RPMI8226 (cell line): ENCODE measurements at regions not wholly inside any gene's neighbourhood (a gene's known extent, or its start where the extent isn't known, plus 50 kb on each side); places are given as distances from the start of the nearest gene placed in this dataset.
"Not testable (repeated sequence)": the region's sequence is repeated elsewhere in the genome, so short reads cannot be mapped to it uniquely, and the experiment has no call there.

Source experiments
- DNase-seq: peaks from one replicate; pipeline ENCODE4 v3.0.0-alpha.2; 2015

DNA sequence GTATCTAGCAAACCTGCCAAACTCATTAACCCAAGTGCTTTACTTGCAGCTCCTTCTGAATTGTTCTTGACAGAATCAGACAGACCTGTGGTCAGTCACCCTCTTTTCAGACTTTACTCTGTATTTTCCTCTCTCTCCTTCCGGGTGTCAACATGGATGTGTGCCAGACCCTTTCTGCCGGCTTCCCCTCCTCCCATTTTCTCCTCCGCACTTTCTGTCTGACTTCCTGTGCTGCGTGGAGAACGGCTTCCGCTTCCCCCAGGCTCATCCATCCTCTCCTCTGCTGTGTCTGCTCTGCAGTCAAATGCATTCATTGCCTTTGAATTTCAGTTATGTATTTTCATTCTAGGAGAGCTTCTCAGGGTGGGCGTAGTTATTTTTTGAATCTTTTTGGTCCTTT, 53.3 kb upstream of the LRPAP1 start:
- not testable (repeated sequence) for DNase-seq

GRCh38 chr4:3582091-3582475, 49.9 kb upstream of the LRPAP1 start:
- peak; percentile 58 for DNase-seq
